Tibial nerve (tissue), 4 donors: ENCODE measurements at regions not wholly inside any gene's neighbourhood (a gene's known extent, or its start where the extent isn't known, plus 50 kb on each side); places are given as distances from the start of the nearest gene placed in this dataset.
"Not testable (repeated sequence)": the region's sequence is repeated elsewhere in the genome, so short reads cannot be mapped to it uniquely, and the experiment has no call there.

ENCODE experiments used
- DNase-seq, 2 donors: peaks; one replicate each; pipeline ENCODE4 v3.0.0-alpha.2; 2019; ENCODE audit warnings: low spot score in 2 of 2
- H3K27ac ChIP-seq, 4 donors: fragments of 200-600 bp; sonication (generic) in 3 of 4; one replicate each; pipeline ENCODE4 v1.5.1; 2017 to 2019; ENCODE audit warnings: mild to moderate bottlenecking in 1 of 4
- H3K27me3 ChIP-seq, 2 donors: fragments of 200-600 bp; sonication (generic) in 1 of 2; one replicate each; pipeline versions ENCODE4 v1.5.1 to v1.6.0; 2017 to 2019
- H3K36me3 ChIP-seq, 3 donors: fragments of 200-600 bp; sonication (generic); one replicate each; pipeline ENCODE4 v1.5.1; 2018 to 2019
- H3K4me1 ChIP-seq, 4 donors: fragments of 200-600 bp; sonication (generic) in 3 of 4; one replicate each; pipeline ENCODE4 v1.5.1; 2017 to 2019
- H3K4me3 ChIP-seq, 4 donors: fragments of 200-600 bp; sonication (generic) in 3 of 4; one replicate each; pipeline ENCODE4 v1.5.1; 2017 to 2019; ENCODE audit warnings: mild to moderate bottlenecking in 1 of 4, moderate library complexity in 1 of 4
- H3K9me3 ChIP-seq, 4 donors: fragments of 200-600 bp; sonication (generic) in 3 of 4; one replicate each; pipeline ENCODE4 v1.5.1; 2017 to 2019
- CTCF ChIP-seq, 5 experiments: fragments of 200-600 bp in 3 of 5; fragments of 450-650 bp in 2 of 5; sonication (generic) in 3 of 5; IDR thresholded peaks; one replicate each; pipeline ENCODE4 v1.5.1; 2016 to 2019; ENCODE audit warnings: antibody characterized with exemption in 5 of 5, mild to moderate bottlenecking in 3 of 5, moderate library complexity in 2 of 5
- EP300 ChIP-seq, 2 donors: sonication (generic); formaldehyde crosslinking; IDR thresholded peaks; one replicate each; pipeline ENCODE4 v1.6.1; 2017; ENCODE audit warnings: antibody characterized with exemption in 2 of 2, mild to moderate bottlenecking in 1 of 2
- POLR2A ChIP-seq, 2 donors: fragments of 450-650 bp; IDR thresholded peaks; one replicate each; pipeline ENCODE4 v1.6.1; 2017; ENCODE audit warnings: antibody characterized with exemption in 2 of 2, mild to moderate bottlenecking in 2 of 2, moderate library complexity in 2 of 2
- WGBS, 2 donors: methylation state at CpG; one replicate each; pipeline ENCODE4 v1.1.5; 2018; 5-methylcytosine and 5-hydroxymethylcytosine counted together

- peaks cover 0 to 4% (median 0%) of the 10 kb centered on the region in 4 donors for H3K9me3 ChIP-seq
- H3K27me3 ChIP-seq = no peaks in the 10 kb centered on the region
- no peak for DNase-seq
- no peaks in the 10 kb centered on the region for H3K4me1 ChIP-seq
- 89 to 90% methylated on average over 16 of the region's 16 CpGs for WGBS, 2 donors
- no peak for TF ChIP-seq EP300 (IDR thresholded peaks at IDR 0.05)
- no peak for TF ChIP-seq POLR2A (IDR thresholded peaks at IDR 0.05)
- TF ChIP-seq CTCF (IDR thresholded peaks at IDR 0.05) = no peak
- no peak overlapping the region for H3K27ac ChIP-seq
- H3K4me3 ChIP-seq = no peak overlapping the region
- no peaks in the 10 kb centered on the region for H3K36me3 ChIP-seq
Measured at GRCh38 chr16:11416228-11417001, 71.2 kb downstream of the RMI2 start.

DNA sequence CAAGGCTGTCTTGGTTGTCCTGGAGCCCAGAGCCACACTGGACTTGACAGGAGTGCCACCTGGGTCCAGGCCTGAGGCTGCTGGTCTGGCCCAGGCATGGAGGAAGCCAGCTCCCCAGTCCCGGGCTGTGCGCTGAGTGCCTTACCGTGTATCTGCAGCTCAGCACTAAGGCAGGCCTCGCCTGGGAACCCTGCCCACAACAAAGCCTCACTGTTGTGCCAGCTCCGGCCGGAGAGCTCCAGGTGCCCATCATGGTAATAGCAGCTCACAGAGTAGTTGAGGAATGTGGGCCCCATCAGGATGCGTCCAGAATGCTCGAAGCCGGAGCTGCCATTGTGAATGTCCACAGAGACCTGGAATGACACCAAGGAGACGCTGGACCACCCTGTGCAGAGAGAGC is 72.2 kb downstream of the RMI2 start:
- H3K36me3 ChIP-seq = no peaks in the 10 kb centered on the region
- WGBS, 2 donors = 83 to 89% methylated on average over 8 of the region's 10 CpGs
- no peak overlapping the region for H3K4me3 ChIP-seq
- H3K4me1 ChIP-seq = no peaks in the 10 kb centered on the region
- no peaks in the 10 kb centered on the region for H3K27me3 ChIP-seq
- DNase-seq = no peak
- TF ChIP-seq CTCF (IDR thresholded peaks at IDR 0.05) (no peak), EP300 (IDR thresholded peaks at IDR 0.05) (no peak), POLR2A (IDR thresholded peaks at IDR 0.05) (no peak)
- H3K27ac ChIP-seq = no peak overlapping the region
- peaks cover 0 to 4% (median 0%) of the 10 kb centered on the region in 4 donors for H3K9me3 ChIP-seq

GRCh38 chr16:11418506-11418905 is 73.2 kb downstream of the RMI2 start:
- H3K27me3 ChIP-seq = no peaks in the 10 kb centered on the region
- no peaks in the 10 kb centered on the region for H3K36me3 ChIP-seq
- H3K27ac ChIP-seq = no peak overlapping the region
- DNase-seq = no peak
- no peak for TF ChIP-seq CTCF (IDR thresholded peaks at IDR 0.05)
- no peak for TF ChIP-seq EP300 (IDR thresholded peaks at IDR 0.05)
- no peak for TF ChIP-seq POLR2A (IDR thresholded peaks at IDR 0.05)
- no peaks in the 10 kb centered on the region for H3K4me1 ChIP-seq
- peaks cover 0 to 4% (median 0%) of the 10 kb centered on the region in 4 donors for H3K9me3 ChIP-seq
- H3K4me3 ChIP-seq = no peak overlapping the region
- WGBS, 2 donors = 56 to 68% methylated on average over 4 of the region's 4 CpGs

- H3K27me3 ChIP-seq, DNase-seq, H3K4me1 ChIP-seq, H3K9me3 ChIP-seq, H3K27ac ChIP-seq, H3K4me3 ChIP-seq, H3K36me3 ChIP-seq: not testable (repeated sequence)
- 64 to 65% methylated on average over 3 to 4 of the region's 4 CpGs for WGBS, 2 donors
Measured at GRCh38 chr16:11420067-11420466, 74.8 kb downstream of the RMI2 start.

DNA sequence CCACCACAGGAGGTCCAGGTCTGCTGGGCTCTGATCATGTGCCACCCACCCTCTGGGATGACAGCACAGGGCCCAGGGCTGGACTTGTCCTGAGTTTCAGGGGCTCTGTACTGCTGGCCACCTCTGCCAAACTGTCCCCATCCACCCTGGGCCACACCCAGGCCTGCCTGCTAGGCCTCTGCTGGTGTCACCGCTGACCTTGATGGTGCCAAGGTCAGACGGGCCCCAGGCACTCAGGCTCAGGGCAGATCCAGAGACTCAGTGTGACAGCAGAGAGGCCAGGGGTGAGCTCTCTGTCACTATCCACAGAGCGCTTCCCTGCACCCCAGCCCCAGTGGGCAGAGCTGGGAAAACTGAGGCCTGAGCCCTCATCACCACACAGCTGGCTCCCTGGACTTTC is 75.6 kb downstream of the RMI2 start:
- 83 to 100% methylated on average over 2 of the region's 3 CpGs for WGBS, 2 donors
- no peaks in the 10 kb centered on the region for H3K4me1 ChIP-seq
- H3K4me3 ChIP-seq = no peak overlapping the region
- TF ChIP-seq POLR2A (IDR thresholded peaks at IDR 0.05) (no peak), CTCF (IDR thresholded peaks at IDR 0.05) (no peak)
- H3K27ac ChIP-seq = no peak overlapping the region
- no peak for DNase-seq
- H3K36me3 ChIP-seq = peaks cover 0 to 3% (median 0%) of the 10 kb centered on the region in 3 donors
- H3K9me3 ChIP-seq = peaks cover 0 to 4% (median 0%) of the 10 kb centered on the region in 4 donors
- H3K27me3 ChIP-seq = no peaks in the 10 kb centered on the region
